SK-N-MC (cell line): ENCODE measurements at regions not wholly inside any gene's neighbourhood (a gene's known extent, or its start where the extent isn't known, plus 50 kb on each side); places are given as distances from the start of the nearest gene placed in this dataset.

ENCODE experiments used
- EZH2 ChIP-seq: fragments of 200-600 bp; sonication (generic); IDR thresholded peaks from one replicate; pipeline ENCODE4 v1.6.1; 2017; ENCODE audit warnings: antibody characterized with exemption
- POLR2AphosphoS5 ChIP-seq: IDR thresholded peaks from 2 replicates; pipeline ENCODE4 v1.6.1; 2012; ENCODE audit warnings: mild to moderate bottlenecking, low read depth, low read length, borderline replicate concordance

- TF ChIP-seq EZH2 (no peak), POLR2AphosphoS5 (no peak)
Observed at GRCh38 chr15:96123630-96124187, 206.8 kb upstream of the NR2F2 start.
